ENCODE measurements at regions not wholly inside any gene's neighbourhood (a gene's known extent, or its start where the extent isn't known, plus 50 kb on each side); places are given as distances from the start of the nearest gene placed in this dataset.
A peak's percentile ranks its signal among the peaks of the same experiment; 100 is the strongest.

- H3K36me3 Mint-ChIP-seq (ENCODE audit: low read depth): no peaks in the 10 kb centered on the region
- no peak for DNase-seq (ENCODE audit: low spot score)
- H3K9me3 Mint-ChIP-seq: no peaks in the 10 kb centered on the region
- H3K27me3 Mint-ChIP-seq (ENCODE audit: low read depth): peaks cover 3% of the 10 kb centered on the region
- H3K27ac Mint-ChIP-seq: no peak overlapping the region
- intact Hi-C loops (cut with micrococcal nuclease): no loop called here
- H3K4me3 Mint-ChIP-seq (ENCODE audit: low read depth): no peak overlapping the region
- no peaks in the 10 kb centered on the region for H3K4me1 Mint-ChIP-seq (ENCODE audit: low read depth)
Measured at GRCh38 chr9:129385211-129385934, 207.3 kb upstream of the IER5L start.

DNA sequence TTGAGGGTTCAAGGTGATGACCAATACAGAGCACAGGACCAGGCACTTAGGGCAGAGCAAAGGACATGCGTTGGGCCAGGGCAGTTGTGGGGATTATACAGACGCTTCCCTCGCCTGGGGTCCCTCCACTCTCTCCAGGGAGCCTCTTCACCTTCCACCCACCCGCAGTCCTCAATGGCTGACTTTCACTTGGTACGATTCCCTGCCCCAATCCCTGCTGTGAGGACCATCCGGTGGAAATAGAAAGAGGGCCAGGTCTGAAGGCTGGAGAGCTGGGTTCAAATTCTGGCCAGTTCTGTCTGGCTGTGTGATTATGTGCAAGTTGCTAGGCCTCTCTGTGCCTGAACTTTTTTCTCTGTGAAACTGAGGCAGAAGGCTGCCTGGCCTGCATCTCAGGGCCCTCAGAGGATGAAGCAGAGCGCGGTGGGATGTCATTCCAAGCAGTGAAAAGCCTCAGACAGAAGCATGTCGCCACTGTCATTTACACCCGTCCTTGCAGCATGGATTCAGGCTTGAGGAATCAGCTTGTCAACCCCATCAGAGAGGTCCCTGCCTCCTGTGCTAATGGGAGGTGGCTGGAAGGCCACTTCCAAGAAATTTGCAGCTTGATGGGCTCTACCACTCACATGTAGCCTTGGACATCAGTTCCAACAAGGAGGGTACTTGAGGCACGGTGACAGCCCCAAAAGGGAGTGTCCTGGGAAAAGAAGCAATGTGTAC, 206.6 kb upstream of the IER5L start:
- H3K27ac Mint-ChIP-seq: no peak overlapping the region
- no peaks in the 10 kb centered on the region for H3K4me1 Mint-ChIP-seq (ENCODE audit: low read depth)
- intact Hi-C loops (cut with micrococcal nuclease): no loop called here
- H3K4me3 Mint-ChIP-seq (ENCODE audit: low read depth): peak overlapping the region; percentile 47
- no peak for DNase-seq (ENCODE audit: low spot score)
- H3K36me3 Mint-ChIP-seq (ENCODE audit: low read depth): no peaks in the 10 kb centered on the region
- no peaks in the 10 kb centered on the region for H3K9me3 Mint-ChIP-seq
- H3K27me3 Mint-ChIP-seq (ENCODE audit: low read depth): peaks cover 4% of the 10 kb centered on the region

- DNase-seq (ENCODE audit: low spot score): peak; percentile 66
- Mint-ChIP-seq H3K36me3 (ENCODE audit: low read depth) (no peaks in the 10 kb centered on the region), H3K27me3 (ENCODE audit: low read depth) (peaks cover 2% of the 10 kb centered on the region), H3K27ac (no peak overlapping the region), H3K4me1 (ENCODE audit: low read depth) (no peaks in the 10 kb centered on the region), H3K4me3 (ENCODE audit: low read depth) (peak overlapping the region; percentile 52), H3K9me3 (no peaks in the 10 kb centered on the region)
- intact Hi-C loops (cut with micrococcal nuclease): no loop called here
Measured at GRCh38 chr9:129383561-129384490, 205.8 kb upstream of the IER5L start.

GRCh38 chr9:129383019-129383560, 205.0 kb upstream of the IER5L start:
- Mint-ChIP-seq H3K36me3 (ENCODE audit: low read depth) (no peaks in the 10 kb centered on the region), H3K27ac (no peak overlapping the region), H3K9me3 (no peaks in the 10 kb centered on the region), H3K27me3 (ENCODE audit: low read depth) (peaks cover 2% of the 10 kb centered on the region), H3K4me3 (ENCODE audit: low read depth) (no peak overlapping the region), H3K4me1 (ENCODE audit: low read depth) (no peaks in the 10 kb centered on the region)
- DNase-seq (ENCODE audit: low spot score): no peak
- intact Hi-C loops (cut with micrococcal nuclease): no loop called here

GRCh38 chr9:129382281-129383018, 204.4 kb upstream of the IER5L start:
- Mint-ChIP-seq H3K4me3 (ENCODE audit: low read depth) (no peak overlapping the region), H3K9me3 (no peaks in the 10 kb centered on the region), H3K36me3 (ENCODE audit: low read depth) (no peaks in the 10 kb centered on the region), H3K4me1 (ENCODE audit: low read depth) (no peaks in the 10 kb centered on the region), H3K27ac (no peak overlapping the region), H3K27me3 (ENCODE audit: low read depth) (peaks cover 6% of the 10 kb centered on the region)
- DNase-seq (ENCODE audit: low spot score): no peak
- intact Hi-C loops (cut with micrococcal nuclease): no loop called here

- H3K4me1 Mint-ChIP-seq (ENCODE audit: low read depth): no peaks in the 10 kb centered on the region
- no peaks in the 10 kb centered on the region for H3K36me3 Mint-ChIP-seq (ENCODE audit: low read depth)
- peaks cover 7% of the 10 kb centered on the region for H3K27me3 Mint-ChIP-seq (ENCODE audit: low read depth)
- no peak overlapping the region for H3K27ac Mint-ChIP-seq
- DNase-seq (ENCODE audit: low spot score): no peak
- H3K9me3 Mint-ChIP-seq: no peaks in the 10 kb centered on the region
- no peak overlapping the region for H3K4me3 Mint-ChIP-seq (ENCODE audit: low read depth)
- intact Hi-C loops (cut with micrococcal nuclease): no loop called here
Measured at GRCh38 chr9:129381481-129381957, 203.5 kb upstream of the IER5L start.

DNA sequence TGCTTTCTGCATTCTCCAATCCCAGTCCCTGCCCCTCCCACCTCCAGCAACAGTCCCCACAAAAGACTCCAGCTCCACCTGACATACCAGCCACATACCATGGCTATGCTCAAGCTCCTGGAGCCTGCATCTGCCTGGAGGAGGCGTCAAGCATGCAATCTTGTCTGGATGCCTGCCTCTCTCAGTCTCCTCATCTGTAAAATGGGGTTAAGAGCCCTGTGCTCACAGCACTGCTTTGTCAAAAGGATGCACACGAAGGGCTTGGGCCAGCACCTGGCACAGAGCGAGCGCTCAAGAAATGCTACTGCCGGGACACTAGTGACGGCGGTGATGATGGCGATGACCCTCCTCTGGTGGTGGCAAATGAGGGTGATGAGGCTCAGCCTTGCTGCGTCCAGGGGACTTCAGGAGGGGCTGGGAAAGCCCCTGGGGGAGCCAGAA, 202.9 kb upstream of the IER5L start:
- Mint-ChIP-seq H3K9me3 (no peaks in the 10 kb centered on the region), H3K36me3 (ENCODE audit: low read depth) (no peaks in the 10 kb centered on the region), H3K4me3 (ENCODE audit: low read depth) (no peak overlapping the region), H3K27me3 (ENCODE audit: low read depth) (peaks cover 7% of the 10 kb centered on the region), H3K4me1 (ENCODE audit: low read depth) (no peaks in the 10 kb centered on the region), H3K27ac (no peak overlapping the region)
- DNase-seq (ENCODE audit: low spot score): no peak
- intact Hi-C loops (cut with micrococcal nuclease): no loop called here

DNA sequence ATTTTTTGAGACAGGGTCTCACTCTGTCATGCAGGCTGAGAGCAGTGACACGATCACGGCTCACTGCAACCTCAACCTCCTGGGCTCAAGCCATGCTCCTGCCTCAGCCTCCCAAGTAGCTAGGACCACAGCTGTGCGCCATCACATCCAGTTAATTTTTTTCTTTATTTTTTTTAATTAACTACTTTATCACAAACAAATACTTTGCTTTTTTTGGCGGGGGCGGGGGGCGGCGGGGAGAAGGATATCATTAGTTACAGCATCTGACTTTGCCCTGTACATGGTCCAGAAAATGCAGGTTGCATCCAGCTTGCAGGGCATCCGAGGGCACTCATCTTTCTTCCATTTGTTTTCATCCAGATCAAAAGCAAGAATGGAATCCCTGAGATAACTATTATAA, 201.8 kb upstream of the IER5L start:
- Mint-ChIP-seq H3K9me3 (no peaks in the 10 kb centered on the region), H3K27me3 (ENCODE audit: low read depth) (peaks cover 13% of the 10 kb centered on the region), H3K4me1 (ENCODE audit: low read depth) (no peaks in the 10 kb centered on the region), H3K27ac (no peak overlapping the region), H3K4me3 (ENCODE audit: low read depth) (no peak overlapping the region), H3K36me3 (ENCODE audit: low read depth) (no peaks in the 10 kb centered on the region)
- DNase-seq (ENCODE audit: low spot score): no peak
- intact Hi-C loops (cut with micrococcal nuclease): no loop called here

- Mint-ChIP-seq H3K27ac (no peak overlapping the region), H3K9me3 (no peaks in the 10 kb centered on the region), H3K4me1 (ENCODE audit: low read depth) (no peaks in the 10 kb centered on the region), H3K4me3 (ENCODE audit: low read depth) (no peak overlapping the region), H3K36me3 (ENCODE audit: low read depth) (no peaks in the 10 kb centered on the region), H3K27me3 (ENCODE audit: low read depth) (peaks cover 16% of the 10 kb centered on the region)
- no peak for DNase-seq (ENCODE audit: low spot score)
- intact Hi-C loops (cut with micrococcal nuclease): no loop called here
Measured at GRCh38 chr9:129379181-129379836, 201.2 kb upstream of the IER5L start.

DNA sequence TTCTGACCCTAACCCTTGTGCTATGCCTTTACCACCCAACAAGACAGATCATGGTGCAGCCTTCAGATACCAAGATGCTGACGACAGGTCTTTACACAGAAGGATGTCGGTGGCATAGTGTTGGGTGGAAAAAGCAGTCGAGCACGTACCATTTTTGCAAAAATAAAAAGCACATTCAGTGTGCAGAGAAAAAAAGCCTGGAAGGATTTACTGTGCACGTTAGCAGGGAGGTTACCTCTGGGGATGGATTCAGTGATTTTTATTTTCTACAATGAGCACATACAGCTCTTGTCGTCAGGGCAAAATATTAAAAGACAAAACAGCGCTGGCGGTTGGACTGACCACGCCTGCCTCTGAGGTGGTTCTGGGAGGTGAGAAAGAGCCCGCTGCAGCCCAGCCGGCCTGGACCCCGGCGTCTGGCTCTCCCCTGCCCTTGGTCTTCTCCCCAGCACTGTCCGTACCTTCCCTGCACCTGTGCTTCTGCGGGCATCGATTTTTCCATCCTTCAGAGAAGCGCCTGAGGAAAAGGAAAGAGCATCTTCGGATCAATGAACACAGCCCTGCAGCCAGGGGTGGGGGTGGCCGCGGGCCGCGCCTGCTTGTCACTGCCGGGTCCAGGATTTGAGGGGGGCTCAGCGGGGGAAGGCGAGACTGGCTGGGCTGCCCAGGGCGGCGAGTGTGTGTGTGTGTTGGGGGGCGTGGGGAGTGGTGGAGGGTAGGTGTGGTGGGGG, 200.0 kb upstream of the IER5L start:
- intact Hi-C loops (cut with micrococcal nuclease): no loop called here
- no peak overlapping the region for H3K27ac Mint-ChIP-seq
- no peaks in the 10 kb centered on the region for H3K36me3 Mint-ChIP-seq (ENCODE audit: low read depth)
- H3K27me3 Mint-ChIP-seq (ENCODE audit: low read depth): peaks cover 16% of the 10 kb centered on the region
- no peak overlapping the region for H3K4me3 Mint-ChIP-seq (ENCODE audit: low read depth)
- no peak for DNase-seq (ENCODE audit: low spot score)
- no peaks in the 10 kb centered on the region for H3K9me3 Mint-ChIP-seq
- no peaks in the 10 kb centered on the region for H3K4me1 Mint-ChIP-seq (ENCODE audit: low read depth)

- H3K9me3 Mint-ChIP-seq: no peaks in the 10 kb centered on the region
Measured at GRCh38 chr9:129377181-129377580, 199.1 kb upstream of the IER5L start.

More at GRCh38 chr9:129377181-129377580, 199.1 kb upstream of the IER5L start:
- Mint-ChIP-seq H3K36me3 (ENCODE audit: low read depth) (no peaks in the 10 kb centered on the region), H3K4me1 (ENCODE audit: low read depth) (no peaks in the 10 kb centered on the region), H3K27me3 (ENCODE audit: low read depth) (peaks cover 16% of the 10 kb centered on the region), H3K27ac (no peak overlapping the region), H3K4me3 (ENCODE audit: low read depth) (no peak overlapping the region)
- DNase-seq (ENCODE audit: low spot score): no peak
- intact Hi-C loops (cut with micrococcal nuclease): no loop called here

All from activated T-helper 2 cell treated with anti-CD3 and anti-CD28 coated beads, Interferon-gamma antibody, Interleukin-2, Interleukin-4, amounts not matched to agents 10 μg/mL and 5 μg/mL and 100 μg/mL, durations not matched to agents 14 hours and 24 hours and 36 hours (primary cell).